Left ventricle myocardium inferior (tissue), 1 donor: ENCODE measurements at regions not wholly inside any gene's neighbourhood (a gene's known extent, or its start where the extent isn't known, plus 50 kb on each side); places are given as distances from the start of the nearest gene placed in this dataset.
"Not testable (repeated sequence)": the region's sequence is repeated elsewhere in the genome, so short reads cannot be mapped to it uniquely, and the experiment has no call there.

ENCODE experiments used
- DNase-seq: peaks from one replicate; pipeline ENCODE4 v3.0.0-alpha.2; 2020
- H3K27ac ChIP-seq: fragments of 200-600 bp; replicated peaks from 2 replicates; pipeline ENCODE4 v1.8.0; 2021
- H3K27me3 ChIP-seq: fragments of 200-600 bp; 2 replicates; pipeline ENCODE4 v1.8.0; 2021; ENCODE audit warnings: low read depth
- H3K36me3 ChIP-seq: fragments of 200-600 bp; 2 replicates; pipeline ENCODE4 v1.8.0; 2021
- H3K4me1 ChIP-seq: fragments of 200-600 bp; 2 replicates; pipeline ENCODE4 v1.8.0; 2021
- H3K4me3 ChIP-seq: fragments of 200-600 bp; 2 replicates; pipeline ENCODE4 v1.8.0; 2021; ENCODE audit warnings: mild to moderate bottlenecking, moderate library complexity
- H3K9me3 ChIP-seq: fragments of 200-600 bp; replicated peaks from 2 replicates; pipeline ENCODE4 v1.8.0; 2021
- intact Hi-C: fragments of 100-400 bp; cut with micrococcal nuclease; formaldehyde crosslinking; loops from one replicate; pipeline ENCODE4 v1.11.0; 2022
- TF ChIP-seq, protein P1 (sequence below): fragments of 200-600 bp; IDR thresholded peaks from 2 replicates; pipeline ENCODE4 v1.8.0; 2021; ENCODE audit warnings: antibody characterized with exemption, mild to moderate bottlenecking, borderline replicate concordance
- donor health status: DM: no; HTN: yes; CAD: no; lungs with severe emphysema.

GRCh38 chr11:109059402-109059801 is 362.6 kb upstream of the C11orf87 start:
- H3K9me3 ChIP-seq: no peaks in the 10 kb centered on the region
- no peak overlapping the region for H3K4me3 ChIP-seq
- no peaks in the 10 kb centered on the region for H3K27me3 ChIP-seq
- H3K27ac ChIP-seq: no peak overlapping the region
- H3K4me1 ChIP-seq: no peaks in the 10 kb centered on the region
- DNase-seq: no peak
- no peaks in the 10 kb centered on the region for H3K36me3 ChIP-seq
- intact Hi-C loops: no loop called here
- TF ChIP-seq, protein P1, sequence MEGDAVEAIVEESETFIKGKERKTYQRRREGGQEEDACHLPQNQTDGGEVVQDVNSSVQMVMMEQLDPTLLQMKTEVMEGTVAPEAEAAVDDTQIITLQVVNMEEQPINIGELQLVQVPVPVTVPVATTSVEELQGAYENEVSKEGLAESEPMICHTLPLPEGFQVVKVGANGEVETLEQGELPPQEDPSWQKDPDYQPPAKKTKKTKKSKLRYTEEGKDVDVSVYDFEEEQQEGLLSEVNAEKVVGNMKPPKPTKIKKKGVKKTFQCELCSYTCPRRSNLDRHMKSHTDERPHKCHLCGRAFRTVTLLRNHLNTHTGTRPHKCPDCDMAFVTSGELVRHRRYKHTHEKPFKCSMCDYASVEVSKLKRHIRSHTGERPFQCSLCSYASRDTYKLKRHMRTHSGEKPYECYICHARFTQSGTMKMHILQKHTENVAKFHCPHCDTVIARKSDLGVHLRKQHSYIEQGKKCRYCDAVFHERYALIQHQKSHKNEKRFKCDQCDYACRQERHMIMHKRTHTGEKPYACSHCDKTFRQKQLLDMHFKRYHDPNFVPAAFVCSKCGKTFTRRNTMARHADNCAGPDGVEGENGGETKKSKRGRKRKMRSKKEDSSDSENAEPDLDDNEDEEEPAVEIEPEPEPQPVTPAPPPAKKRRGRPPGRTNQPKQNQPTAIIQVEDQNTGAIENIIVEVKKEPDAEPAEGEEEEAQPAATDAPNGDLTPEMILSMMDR: no peak

GRCh38 chr11:109061394-109061793 is 360.6 kb upstream of the C11orf87 start:
- Histone ChIP-seq H3K27me3 (no peaks in the 10 kb centered on the region), H3K4me3 (no peak overlapping the region), H3K9me3 (no peaks in the 10 kb centered on the region), H3K4me1 (no peaks in the 10 kb centered on the region), H3K27ac (no peak overlapping the region), H3K36me3 (no peaks in the 10 kb centered on the region)
- intact Hi-C loops: no loop called here
- TF ChIP-seq, protein P1: no peak
- DNase-seq: no peak

DNA sequence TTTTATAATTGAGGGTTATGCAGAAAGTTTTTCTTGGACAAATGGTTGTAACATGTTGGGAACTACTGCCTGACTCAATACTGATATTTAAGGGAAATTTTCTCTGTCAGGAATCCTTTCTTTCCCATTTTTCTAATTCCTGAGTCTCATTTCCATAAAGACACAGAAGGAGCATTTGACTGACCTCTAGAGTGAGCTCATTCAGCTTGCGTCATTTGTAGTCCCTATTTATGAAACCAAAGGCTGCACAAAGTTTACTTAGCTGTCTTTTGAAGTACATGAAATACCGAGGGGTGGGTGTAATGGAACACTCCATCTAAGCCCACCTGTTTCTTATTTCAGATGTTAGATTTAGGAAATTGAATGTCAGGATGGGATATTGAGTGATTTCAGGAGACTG is 359.5 kb upstream of the C11orf87 start:
- intact Hi-C loops: no loop called here
- TF ChIP-seq, protein P1: no peak
- H3K36me3 ChIP-seq: no peaks in the 10 kb centered on the region

GRCh38 chr11:109062871-109063270 is 359.1 kb upstream of the C11orf87 start:
- H3K27me3 ChIP-seq: no peaks in the 10 kb centered on the region
- no peaks in the 10 kb centered on the region for H3K4me1 ChIP-seq
- H3K27ac ChIP-seq: no peak overlapping the region
- H3K9me3 ChIP-seq: no peaks in the 10 kb centered on the region
- H3K4me3 ChIP-seq: no peak overlapping the region
- no peaks in the 10 kb centered on the region for H3K36me3 ChIP-seq
- intact Hi-C loops: no loop called here
- TF ChIP-seq, protein P1: no peak
- DNase-seq: no peak

More for the DNA sequence above, 359.5 kb upstream of the C11orf87 start:
- H3K4me1 ChIP-seq: no peaks in the 10 kb centered on the region
- no peak overlapping the region for H3K4me3 ChIP-seq
- no peaks in the 10 kb centered on the region for H3K27me3 ChIP-seq
- H3K9me3 ChIP-seq: no peaks in the 10 kb centered on the region
- DNase-seq: no peak
- H3K27ac ChIP-seq: no peak overlapping the region

- H3K4me1 ChIP-seq, H3K27me3 ChIP-seq, H3K4me3 ChIP-seq, H3K9me3 ChIP-seq, H3K27ac ChIP-seq, H3K36me3 ChIP-seq, intact Hi-C loops, DNase-seq: not testable (repeated sequence)
Measured at GRCh38 chr11:109064618-109065311, 357.2 kb upstream of the C11orf87 start.

DNA sequence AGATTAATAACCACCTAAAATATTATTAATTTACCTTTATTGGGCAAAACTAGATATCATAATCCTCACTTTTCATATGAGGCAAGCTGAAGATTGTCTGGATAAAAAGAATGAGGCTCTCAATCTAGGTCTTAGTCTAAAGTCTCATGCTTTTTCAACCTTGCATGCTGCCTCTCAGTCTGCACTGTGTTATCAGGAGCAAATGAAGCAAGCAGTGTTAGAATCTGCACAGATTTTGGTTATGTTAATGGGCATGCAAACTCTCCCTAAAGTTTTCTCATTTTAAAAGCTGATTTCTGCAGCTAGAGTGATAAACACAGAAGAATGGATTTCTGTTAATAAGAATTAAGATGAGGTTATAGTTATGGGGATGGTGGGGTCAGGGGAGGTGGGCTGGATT is 350.7 kb upstream of the C11orf87 start:
- DNase-seq: no peak
- Histone ChIP-seq H3K4me3 (no peak overlapping the region), H3K27me3 (no peaks in the 10 kb centered on the region), H3K4me1 (peaks cover 26% of the 10 kb centered on the region), H3K27ac (peak overlapping the region; percentile 80), H3K9me3 (peaks cover 13% of the 10 kb centered on the region), H3K36me3 (no peaks in the 10 kb centered on the region)
- intact Hi-C loops: no loop called here
- TF ChIP-seq, protein P1: no peak
